H1 (cell line): ENCODE measurements at regions not wholly inside any gene's neighbourhood (a gene's known extent, or its start where the extent isn't known, plus 50 kb on each side); places are given as distances from the start of the nearest gene placed in this dataset.
A peak's percentile ranks its signal among the peaks of the same experiment; 100 is the strongest.

ENCODE experiments used
- CTCF ChIA-PET: fragments of 300-600 bp; sonication (Branson Sonifier 250); formaldehyde crosslinking; loops from one replicate; lab custom pipeline; 2021; ENCODE audit not compliant: partially characterized antibody; lab: Charles Lee
- POLR2A ChIA-PET: fragments of 300-600 bp; sonication (Branson Sonifier 250); formaldehyde crosslinking; loops from one replicate; lab custom pipeline; 2021; ENCODE audit warnings: inconsistent platforms; ENCODE audit not compliant: partially characterized antibody; lab: Charles Lee
- DNase-seq, 2 experiments: peaks; one replicate each; pipeline versions ENCODE4 v3.0.0 to v3.0.0-alpha.2; 2010 to 2022; ENCODE audit warnings: low spot score in 2 of 2, low read depth in 1 of 2, mixed read lengths in 1 of 2
- FAIRE-seq: peaks from 2 replicates; lab custom pipeline; 2011; peaks lifted over from hg19 to GRCh38; lab: Jason Lieb, UNC
- H2AFZ ChIP-seq: 2 replicates; pipeline ENCODE4 v1.8.1; 2012; ENCODE audit warnings: low read length, inconsistent platforms
- H2AK5ac ChIP-seq: 2 replicates; pipeline ENCODE4 v1.6.1; 2013; ENCODE audit warnings: low read depth, low read length
- H2BK120ac ChIP-seq: replicated peaks from 2 replicates; pipeline ENCODE3; 2013; ENCODE audit warnings: low read depth, low read length, inconsistent platforms
- H2BK12ac ChIP-seq: 2 replicates; pipeline ENCODE4 v1.6.1; 2013; ENCODE audit warnings: low read depth, low read length
- H2BK15ac ChIP-seq: 2 replicates; pipeline ENCODE4 v1.6.1; 2013; ENCODE audit warnings: low read length
- H2BK20ac ChIP-seq: 2 replicates; pipeline ENCODE4 v1.6.1; 2013; ENCODE audit warnings: low read length
- H2BK5ac ChIP-seq: 2 replicates; pipeline ENCODE4 v1.6.1; 2013; ENCODE audit warnings: low read depth, low read length
- H3K14ac ChIP-seq: 2 replicates; pipeline ENCODE4 v1.6.1; 2013; ENCODE audit warnings: inconsistent platforms; ENCODE audit not compliant: insufficient read length
- H3K18ac ChIP-seq: 2 replicates; pipeline ENCODE4 v1.6.1; 2013; ENCODE audit warnings: low read length; ENCODE audit errors: extremely low read depth
- H3K23ac ChIP-seq: 2 replicates; pipeline ENCODE4 v1.6.1; 2013; ENCODE audit warnings: inconsistent platforms; ENCODE audit not compliant: insufficient read length
- H3K23me2 ChIP-seq: 2 replicates; pipeline ENCODE4 v1.6.1; 2013; ENCODE audit warnings: low read depth, low read length
- H3K27ac ChIP-seq: 2 replicates; pipeline ENCODE4 v1.6.1; 2011; ENCODE audit warnings: low read depth, low read length, inconsistent platforms
- H3K27me3 ChIP-seq, 4 experiments: replicated peaks in 1 of 4; 1 replicate in 1 of 4; 2 replicates in 3 of 4; pipeline versions ENCODE4 v1.6.1 to v1.8.1; 2011 to 2013; ENCODE audit warnings: low read length in 3 of 4, mild to moderate bottlenecking in 3 of 4, inconsistent platforms in 2 of 4, mixed read lengths in 2 of 4, moderate library complexity in 1 of 4; ENCODE audit not compliant: control insufficient read depth in 3 of 4, insufficient read depth in 3 of 4; ENCODE audit errors: extremely low read depth in 1 of 4
- H3K36me3 ChIP-seq, 4 experiments: 2 replicates each; pipeline versions ENCODE4 v1.6.1 to v1.8.1; 2011 to 2013; ENCODE audit warnings: mild to moderate bottlenecking in 4 of 4, low read length in 3 of 4, moderate library complexity in 2 of 4, control low read depth in 1 of 4, inconsistent platforms in 1 of 4; ENCODE audit not compliant: insufficient read depth in 4 of 4, control insufficient read depth in 2 of 4
- H3K4ac ChIP-seq: replicated peaks from 2 replicates; pipeline ENCODE3; 2013; ENCODE audit warnings: low read length, low read depth, mixed read lengths, inconsistent platforms; ENCODE audit not compliant: insufficient read length
- H3K4me1 ChIP-seq, 4 experiments: replicated peaks in 1 of 4; 1 replicate in 1 of 4; 2 replicates in 3 of 4; pipeline versions ENCODE4 v1.6.1 to v1.8.1; 2011 to 2013; ENCODE audit warnings: low read length in 3 of 4, inconsistent platforms in 2 of 4, mixed read lengths in 1 of 4; ENCODE audit not compliant: insufficient read depth in 4 of 4, control insufficient read depth in 3 of 4
- H3K4me2 ChIP-seq, 2 experiments: 2 replicates each; pipeline versions ENCODE4 v1.6.1 to v1.8.1; 2011 to 2013; ENCODE audit warnings: low read depth in 2 of 2, low read length in 2 of 2, control low read depth in 1 of 2, inconsistent platforms in 1 of 2, mild to moderate bottlenecking in 1 of 2; ENCODE audit not compliant: insufficient read depth in 1 of 2
- H3K4me3 ChIP-seq, 4 experiments: fragments of 200-600, 300-600 bp in 1 of 4; sonication (generic), shearing (Covaris generic), sonication (Bioruptor Twin) in 1 of 4; 2 replicates each; pipeline versions ENCODE4 v1.5.1 to v1.8.1; 2011 to 2016; ENCODE audit warnings: low read length in 4 of 4, low read depth in 3 of 4, control low read depth in 2 of 4, inconsistent platforms in 2 of 4, mild to moderate bottlenecking in 2 of 4, mixed read lengths in 1 of 4, moderate library complexity in 1 of 4; ENCODE audit not compliant: insufficient read depth in 2 of 4; ENCODE audit errors: extremely low read depth in 1 of 4
- H3K56ac ChIP-seq: replicated peaks from 2 replicates; pipeline ENCODE3; 2013; ENCODE audit warnings: low read depth, mild to moderate bottlenecking, mixed read lengths, low read length, inconsistent platforms; ENCODE audit not compliant: insufficient read length
- H3K79me1 ChIP-seq: 2 replicates; pipeline ENCODE4 v1.6.1; 2013; ENCODE audit warnings: low read depth, low read length, control low read depth
- H3K79me2 ChIP-seq, 2 experiments: 2 replicates each; pipeline versions ENCODE4 v1.6.1 to v1.8.1; 2012 to 2013; ENCODE audit warnings: low read length in 2 of 2, mild to moderate bottlenecking in 2 of 2, inconsistent platforms in 1 of 2; ENCODE audit not compliant: insufficient read depth in 2 of 2, control insufficient read depth in 1 of 2
- H3K9ac ChIP-seq, 4 experiments: replicated peaks in 1 of 4; 1 replicate in 1 of 4; 2 replicates in 3 of 4; pipeline versions ENCODE4 v1.6.1 to v1.8.1; 2011 to 2013; ENCODE audit warnings: low read depth in 3 of 4, low read length in 3 of 4, control low read depth in 2 of 4, mild to moderate bottlenecking in 2 of 4, moderate library complexity in 2 of 4, inconsistent platforms in 1 of 4; ENCODE audit errors: extremely low read depth in 1 of 4
- H3K9me3 ChIP-seq, 2 experiments: 2 replicates each; pipeline versions ENCODE4 v1.6.1 to v1.8.1; 2012 to 2013; ENCODE audit warnings: mild to moderate bottlenecking in 2 of 2, moderate library complexity in 2 of 2, control low read depth in 1 of 2, inconsistent platforms in 1 of 2, low read depth in 1 of 2, low read length in 1 of 2, mixed read lengths in 1 of 2; ENCODE audit not compliant: insufficient read depth in 2 of 2
- H4K20me1 ChIP-seq, 2 experiments: replicated peaks in 1 of 2; 2 replicates each; pipeline versions ENCODE3 to v1.8.1; 2011 to 2013; ENCODE audit warnings: inconsistent platforms in 2 of 2, low read length in 2 of 2, mild to moderate bottlenecking in 1 of 2; ENCODE audit not compliant: insufficient read depth in 2 of 2, control insufficient read depth in 1 of 2
- H4K5ac ChIP-seq: 2 replicates; pipeline ENCODE4 v1.6.1; 2013; ENCODE audit warnings: low read length, low read depth, mixed read lengths, inconsistent platforms; ENCODE audit not compliant: insufficient read length
- H4K8ac ChIP-seq: 2 replicates; pipeline ENCODE4 v1.8.0; 2013; ENCODE audit warnings: mild to moderate bottlenecking, moderate library complexity, low read length, inconsistent platforms; ENCODE audit not compliant: insufficient read depth; ENCODE audit errors: extremely low read depth
- H4K91ac ChIP-seq: replicated peaks from 2 replicates; pipeline ENCODE3; 2013; ENCODE audit warnings: low read length, mixed read lengths, inconsistent platforms; ENCODE audit not compliant: insufficient read length
- CBX5 ChIP-seq: fragments of 300-800, 300-1000 bp; sonication (generic); IDR thresholded peaks from 2 replicates; pipeline ENCODE4 v1.7.1; 2016; ENCODE audit warnings: antibody characterized with exemption, low read length, low read depth
- CTCF ChIP-seq, 3 experiments: IDR thresholded peaks; 1 replicate in 2 of 3; 2 replicates in 1 of 3; pipeline versions ENCODE4 v1.5.1 to v1.6.1; 2011; ENCODE audit warnings: low read length in 3 of 3, mild to moderate bottlenecking in 3 of 3, inconsistent platforms in 2 of 3, low read depth in 1 of 3, moderate library complexity in 1 of 3; ENCODE audit not compliant: insufficient read depth in 1 of 3; ENCODE audit errors: control extremely low read depth in 1 of 3
- GTF2F1 ChIP-seq: IDR thresholded peaks from 2 replicates; pipeline ENCODE4 v1.6.1; 2012; ENCODE audit warnings: low read depth, low read length, improper control_type of control experiment, borderline replicate concordance
- KDM5A ChIP-seq: fragments of 200-600 bp; IDR thresholded peaks from 2 replicates; pipeline ENCODE4 v1.7.1; 2012; ENCODE audit warnings: mild to moderate bottlenecking, low read length, inconsistent platforms, mixed read lengths
- POU5F1 ChIP-seq: IDR thresholded peaks from 2 replicates; pipeline ENCODE4 v1.6.1; 2011; ENCODE audit warnings: low read depth, mild to moderate bottlenecking, low read length, moderate library complexity
- RAD21 ChIP-seq, 2 experiments: IDR thresholded peaks in 1 of 2; conservative IDR thresholded peaks in 1 of 2; 2 replicates each; pipeline ENCODE4 v1.6.1; 2011; ENCODE audit warnings: low read depth in 2 of 2, low read length in 2 of 2, improper control_type of control experiment in 1 of 2, inconsistent platforms in 1 of 2, mild to moderate bottlenecking in 1 of 2, moderate library complexity in 1 of 2
- RBBP5 ChIP-seq: IDR thresholded peaks from 2 replicates; pipeline ENCODE4 v1.7.1; 2012; ENCODE audit warnings: low read depth, mild to moderate bottlenecking, inconsistent platforms, low read length, moderate library complexity, borderline replicate concordance
- RFX5 ChIP-seq: IDR thresholded peaks from 2 replicates; pipeline ENCODE4 v1.6.1; 2011; ENCODE audit warnings: low read depth, low read length, improper control_type of control experiment, borderline replicate concordance
- SP4 ChIP-seq: IDR thresholded peaks from 2 replicates; pipeline ENCODE4 v1.6.1; 2012; ENCODE audit warnings: low read length, inconsistent platforms
- WGBS, 2 experiments: shearing (Covaris generic) in 1 of 2; methylation state at CpG; one replicate each; pipeline versions ENCODE4 v1.1.6 to v1.1.7; 2013 to 2015; ENCODE audit warnings: low lambda C conversion rate in 2 of 2, mixed read lengths in 2 of 2, inconsistent platforms in 1 of 2, low coverage in 1 of 2, missing lambda C conversion rate in 1 of 2; ENCODE audit not compliant: insufficient replicate concordance in 2 of 2, insufficient coverage in 1 of 2, insufficient read length in 1 of 2; ENCODE audit errors: extremely low coverage in 1 of 2, missing lambda C conversion rate in 1 of 2; 5-methylcytosine and 5-hydroxymethylcytosine counted together

- no peaks in the 10 kb centered on the region for H3K4me1 ChIP-seq
- no peak overlapping the region for H3K4ac ChIP-seq
- no peak overlapping the region for H3K27ac ChIP-seq
- H3K79me2 ChIP-seq = no peaks in the 10 kb centered on the region
- H3K23ac ChIP-seq = no peak overlapping the region
- H3K9ac ChIP-seq = no peak overlapping the region
- H2BK5ac ChIP-seq = no peak overlapping the region
- POLR2A ChIA-PET = no interaction called here
- no peak overlapping the region for H4K5ac ChIP-seq
- H4K8ac ChIP-seq = peak overlapping the region; percentile 85; the same call in 1 of the 2 replicates
- TF ChIP-seq GTF2F1 (no peak), RBBP5 (no peak), CBX5 (no peak), RFX5 (no peak), SP4 (no peak), POU5F1 (no peak), RAD21 (IDR thresholded peaks at IDR 0.05 in 1 of 2, conservative IDR thresholded peaks at IDR 0.05 in 1 of 2; ENCODE audit: low read depth in 2 of 2, low read length in 2 of 2) (peak in 1 of 2 experiments; percentile 24; a peak in 1 of 4 replicates), CTCF (IDR thresholded peaks at IDR 0.05; ENCODE audit: control extremely low read depth in 1 of 3, insufficient read depth in 1 of 3, low read depth in 1 of 3, low read length in 3 of 3) (peak in 1 of 3 experiments; percentile 15; a peak in 1 of 4 replicates), KDM5A (no peak)
- H3K27me3 ChIP-seq = no peaks in the 10 kb centered on the region
- no peak overlapping the region for H3K18ac ChIP-seq
- no peaks in the 10 kb centered on the region for H3K79me1 ChIP-seq
- no peak overlapping the region for H2BK12ac ChIP-seq
- H4K20me1 ChIP-seq = no peaks in the 10 kb centered on the region
- DNase-seq = no peak
- H3K56ac ChIP-seq = no peak overlapping the region
- H4K91ac ChIP-seq = no peak overlapping the region
- WGBS, 2 experiments = 98% methylated on average over 41 of the region's 69 CpGs; no CpG with 5 or more reads in 1 of the 2 experiments
- no peak overlapping the region for H2AK5ac ChIP-seq
- H3K14ac ChIP-seq = no peak overlapping the region
- FAIRE-seq = no peak
- CTCF ChIA-PET = interaction anchor here (0.8 kb wide), 1 partner anchor 11 kb away, joined by 3 read pairs; no protein-coding TSS in a partner anchor
- no peak overlapping the region for H2AFZ ChIP-seq
- peaks cover 0 to 8% of the 10 kb centered on the region in 2 experiments; a peak in 1 of 4 replicates for H3K9me3 ChIP-seq
- no peak overlapping the region for H2BK15ac ChIP-seq
- H3K23me2 ChIP-seq = no peaks in the 10 kb centered on the region
- H3K4me2 ChIP-seq = no peak overlapping the region
- H3K4me3 ChIP-seq = no peak overlapping the region
- no peak overlapping the region for H2BK20ac ChIP-seq
- H2BK120ac ChIP-seq = no peak overlapping the region
- no peaks in the 10 kb centered on the region for H3K36me3 ChIP-seq
Observed at GRCh38 chr2:78778756-78779510, 246.6 kb upstream of the REG3G start.
